ENCODE measurements at regions not wholly inside any gene's neighbourhood (a gene's known extent, or its start where the extent isn't known, plus 50 kb on each side); places are given as distances from the start of the nearest gene placed in this dataset.

GRCh38 chr17:77358801-77359200 lies 218.0 kb downstream of the SEC14L1 start:
- DNase-seq (ENCODE audit: insufficient read length, low spot score) (no peak), FAIRE-seq (no peak)

DNA sequence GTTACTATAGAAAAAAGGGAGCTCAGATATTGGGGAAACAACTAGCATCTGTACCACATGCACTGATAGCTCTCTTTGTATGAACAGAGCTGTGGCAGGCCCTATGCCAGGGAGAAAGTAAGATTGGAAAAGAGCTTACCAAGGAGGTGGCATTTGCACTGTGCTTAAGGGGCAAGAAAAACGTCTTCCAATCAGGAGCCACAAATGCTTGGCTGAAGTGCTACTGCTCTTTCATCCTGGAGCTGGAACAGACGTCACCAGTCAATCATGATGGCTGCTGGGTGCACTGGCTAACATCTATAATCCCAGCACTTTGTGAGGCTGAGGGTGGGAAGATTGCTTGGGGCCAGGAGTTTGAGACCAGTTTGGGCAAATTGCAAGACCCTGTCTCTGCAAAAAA lies 218.5 kb downstream of the SEC14L1 start:
- DNase-seq (ENCODE audit: insufficient read length, low spot score) (no peak), FAIRE-seq (no peak)

DNA sequence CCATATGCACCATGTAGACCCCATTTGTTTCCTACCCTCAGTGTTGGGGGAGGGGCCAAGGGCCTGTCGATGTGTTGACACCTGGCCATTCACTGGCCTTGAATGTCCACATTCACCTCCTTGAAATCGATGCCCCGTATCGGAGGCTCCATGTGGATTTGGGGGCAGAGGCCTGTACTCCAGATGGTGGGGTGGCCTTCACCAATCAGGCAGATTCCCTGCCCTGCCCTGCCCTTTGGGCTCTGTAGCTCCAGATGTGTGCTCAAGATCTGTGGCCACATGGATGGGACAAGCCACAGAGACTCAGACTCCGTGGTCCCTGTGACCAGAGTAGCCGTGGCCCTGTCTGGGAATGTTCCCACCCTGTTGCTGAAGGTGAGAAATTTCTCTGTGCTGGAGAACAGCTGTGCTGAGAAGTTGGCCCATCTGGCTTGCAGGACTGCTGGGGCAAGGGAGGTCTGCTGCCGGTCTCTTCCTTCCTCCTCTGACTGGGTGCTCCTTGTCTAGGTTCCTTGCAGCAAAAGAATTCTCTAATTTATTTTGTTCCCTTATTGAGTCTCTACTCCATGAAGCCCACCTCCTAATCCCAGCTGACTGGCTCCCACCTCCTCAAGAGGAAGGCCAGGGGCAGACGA lies 221.3 kb downstream of the SEC14L1 start:
- FAIRE-seq = no peak
- DNase-seq (ENCODE audit: insufficient read length, low spot score) = no peak

- FAIRE-seq (no peak), DNase-seq (ENCODE audit: insufficient read length, low spot score) (no peak)
Measured at GRCh38 chr17:77363821-77364361, 223.1 kb downstream of the SEC14L1 start.

- DNase-seq (ENCODE audit: insufficient read length, low spot score) (no peak), FAIRE-seq (no peak)
Measured at GRCh38 chr17:77364381-77364911, 223.7 kb downstream of the SEC14L1 start.

DNA sequence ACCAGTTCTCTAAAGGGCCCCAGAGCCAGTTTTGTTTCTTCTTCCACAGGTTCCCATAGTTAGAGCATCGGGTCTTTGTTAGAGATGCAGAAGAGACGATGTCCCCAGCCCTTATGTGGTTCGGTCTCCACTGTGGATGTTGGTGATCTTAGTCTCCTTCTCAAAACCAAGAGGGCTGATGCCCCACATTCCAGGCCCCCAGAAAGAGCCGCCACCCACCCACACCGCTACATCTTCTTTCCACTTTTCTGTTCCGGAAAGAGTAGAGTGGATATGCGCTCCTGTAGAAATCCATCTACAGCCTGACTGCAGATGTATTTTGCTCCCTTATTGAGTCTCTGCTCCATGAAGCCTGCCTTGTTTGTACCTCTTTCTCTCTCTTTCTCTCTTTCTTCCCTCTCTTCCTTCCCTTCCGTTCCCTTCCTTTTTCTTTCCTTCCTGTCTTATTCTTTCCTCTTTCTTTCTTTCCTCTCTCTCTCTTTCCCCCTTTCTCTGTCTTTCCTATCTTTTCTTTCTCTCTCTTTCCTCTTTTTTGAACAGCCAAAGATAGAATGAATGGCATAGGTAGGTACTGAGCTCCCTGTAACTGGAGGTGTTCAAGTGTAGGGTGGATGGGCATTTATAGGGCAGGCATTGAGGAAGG lies 224.3 kb downstream of the SEC14L1 start:
- FAIRE-seq (no peak), DNase-seq (ENCODE audit: insufficient read length, low spot score) (no peak)

- peak; percentile 55 for FAIRE-seq
- no peak for DNase-seq (ENCODE audit: insufficient read length, low spot score)
Measured at GRCh38 chr17:77365584-77366186, 224.9 kb downstream of the SEC14L1 start.

- FAIRE-seq (no peak), DNase-seq (ENCODE audit: insufficient read length, low spot score) (no peak)
Measured at GRCh38 chr17:77366206-77366557, 225.4 kb downstream of the SEC14L1 start.

DNA sequence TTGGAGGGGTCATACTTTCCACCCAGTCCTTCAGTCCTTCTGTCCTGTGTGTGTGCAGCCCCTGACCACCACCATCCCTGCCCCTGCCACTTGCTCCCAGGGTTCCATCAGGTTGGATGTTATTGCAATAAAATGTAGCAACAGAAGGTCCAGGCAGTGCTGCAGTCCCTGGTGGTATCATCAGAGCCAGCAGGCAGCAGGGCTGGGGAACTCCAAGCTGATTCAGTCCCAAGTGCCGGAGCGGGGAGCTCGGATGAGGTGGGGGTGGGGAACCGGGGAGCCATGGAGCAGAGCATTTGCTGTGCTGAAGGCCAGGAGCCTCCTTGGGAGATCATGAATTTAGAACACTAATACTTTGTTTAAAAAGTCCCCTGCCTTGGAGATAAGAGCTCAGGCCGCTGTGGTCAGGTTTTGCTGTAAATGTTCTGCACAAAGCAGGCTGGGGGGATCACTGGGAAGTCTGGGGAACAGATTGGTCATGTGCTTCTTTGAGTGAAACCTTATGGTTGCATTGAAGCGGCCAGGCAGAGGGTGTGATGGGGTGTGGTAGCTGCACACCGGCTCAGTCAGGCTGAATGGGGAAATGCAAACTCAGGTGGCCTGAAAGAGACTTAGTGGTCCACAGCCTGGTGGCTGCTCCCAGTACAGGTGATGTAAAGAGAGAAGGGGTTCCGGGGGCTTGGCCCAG lies 225.9 kb downstream of the SEC14L1 start:
- FAIRE-seq = peak; percentile 89
- DNase-seq (ENCODE audit: insufficient read length, low spot score) = peak; percentile 54

- DNase-seq (ENCODE audit: insufficient read length, low spot score) (no peak), FAIRE-seq (no peak)
Measured at GRCh38 chr17:77369544-77369971, 228.8 kb downstream of the SEC14L1 start.

DNA sequence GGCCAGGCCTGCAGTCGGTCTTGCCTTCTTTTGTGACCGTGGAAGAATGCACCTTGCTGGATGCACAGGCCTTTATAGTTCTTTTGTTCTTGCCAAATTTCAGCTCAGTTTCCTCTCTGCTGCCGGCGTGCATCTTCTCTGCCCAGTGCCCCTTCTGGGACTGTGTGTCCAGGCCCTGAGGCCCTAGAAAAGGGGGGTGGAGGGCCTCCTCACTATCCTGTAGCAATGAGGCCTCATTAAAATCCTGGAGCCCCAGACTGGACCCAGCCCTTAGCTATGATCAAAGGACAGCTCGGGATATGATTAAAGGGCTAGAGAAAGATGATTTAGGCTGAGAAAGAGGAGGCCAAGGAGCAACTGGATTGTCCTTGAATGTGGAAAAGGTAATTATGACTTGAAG lies 229.8 kb downstream of the SEC14L1 start:
- no peak for DNase-seq (ENCODE audit: insufficient read length, low spot score)
- FAIRE-seq = no peak

GRCh38 chr17:77371117-77371887 lies 230.5 kb downstream of the SEC14L1 start:
- DNase-seq (ENCODE audit: insufficient read length, low spot score) (no peak), FAIRE-seq (no peak)

DNA sequence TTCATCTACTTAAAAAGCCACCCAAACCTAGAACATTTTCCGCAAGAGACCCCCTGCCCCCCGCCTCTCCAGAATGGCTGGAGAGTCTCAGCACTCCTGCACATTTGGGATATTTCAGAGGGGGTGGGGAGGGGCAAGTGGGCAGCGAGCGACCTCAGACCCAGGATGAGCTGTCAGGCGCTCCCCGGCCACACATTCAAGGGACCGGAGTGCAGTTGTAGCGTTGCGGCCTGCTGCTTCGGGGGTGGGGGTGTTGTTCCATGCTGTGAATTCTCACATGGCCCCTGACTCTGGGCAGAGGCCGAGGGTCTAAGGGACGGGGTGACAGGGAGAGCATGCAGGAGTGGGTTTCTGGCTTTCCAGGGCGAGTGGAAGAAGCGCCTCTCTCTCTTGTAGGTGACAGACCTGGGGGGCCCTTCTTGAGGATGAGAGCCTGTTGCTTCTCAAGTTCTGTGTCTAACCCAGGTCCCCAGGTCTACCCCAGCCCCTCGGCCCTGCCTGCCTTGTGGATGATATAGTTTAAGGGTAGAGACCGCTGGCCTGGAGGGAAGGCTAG lies 231.2 kb downstream of the SEC14L1 start:
- FAIRE-seq (peak; percentile 47), DNase-seq (ENCODE audit: insufficient read length, low spot score) (no peak)

GRCh38 chr17:77372444-77373298 lies 231.9 kb downstream of the SEC14L1 start:
- DNase-seq (ENCODE audit: insufficient read length, low spot score) = peak; percentile 90
- peak; percentile 65 for FAIRE-seq

- DNase-seq (ENCODE audit: insufficient read length, low spot score) = peak; percentile 56
Measured at GRCh38 chr17:77373299-77374169, 232.8 kb downstream of the SEC14L1 start.

DNA sequence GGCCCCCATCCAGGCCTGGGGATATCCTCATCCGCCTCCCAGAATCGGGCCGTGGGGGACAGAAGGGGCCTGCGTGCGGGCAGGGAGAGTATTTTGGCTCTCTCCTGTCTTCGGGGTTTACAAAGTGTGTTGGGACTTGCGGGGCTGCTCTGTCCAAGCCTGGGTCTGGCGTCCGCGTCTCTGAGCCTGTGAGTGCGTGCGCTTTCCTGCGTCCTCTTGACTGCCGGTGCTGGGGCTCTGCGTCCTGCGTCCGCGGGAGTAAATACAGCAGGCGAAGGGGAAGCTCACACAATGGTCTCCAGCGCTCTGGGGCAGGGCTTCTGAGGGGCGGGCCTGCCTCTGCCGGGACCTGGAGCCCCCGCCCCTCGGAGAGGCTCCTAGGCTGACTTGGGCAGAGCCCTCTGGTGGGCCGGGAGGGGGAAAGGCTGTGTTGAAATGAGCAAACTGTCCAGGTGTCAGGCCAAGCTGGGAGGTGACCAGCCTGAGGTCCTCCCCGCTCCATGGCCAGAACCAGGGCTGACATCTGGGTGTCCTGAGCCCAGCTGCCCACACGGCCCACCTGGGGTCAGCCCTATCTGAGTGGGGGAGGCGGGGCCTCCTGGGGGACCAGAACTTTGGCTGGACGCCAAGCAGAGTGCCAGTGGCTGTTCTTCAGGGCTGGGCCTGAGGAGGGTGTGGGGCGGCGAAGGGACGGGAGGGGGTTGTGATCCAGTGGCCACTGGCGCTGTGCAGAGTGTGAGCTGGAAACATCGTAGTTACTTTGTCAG lies 233.6 kb downstream of the SEC14L1 start:
- DNase-seq (ENCODE audit: insufficient read length, low spot score) (peak; percentile 88), FAIRE-seq (peak; percentile 63)

More at GRCh38 chr17:77373299-77374169, 232.8 kb downstream of the SEC14L1 start:
- FAIRE-seq = no peak
